ENCODE measurements at regions not wholly inside any gene's neighbourhood (a gene's known extent, or its start where the extent isn't known, plus 50 kb on each side); places are given as distances from the start of the nearest gene placed in this dataset.

DNA sequence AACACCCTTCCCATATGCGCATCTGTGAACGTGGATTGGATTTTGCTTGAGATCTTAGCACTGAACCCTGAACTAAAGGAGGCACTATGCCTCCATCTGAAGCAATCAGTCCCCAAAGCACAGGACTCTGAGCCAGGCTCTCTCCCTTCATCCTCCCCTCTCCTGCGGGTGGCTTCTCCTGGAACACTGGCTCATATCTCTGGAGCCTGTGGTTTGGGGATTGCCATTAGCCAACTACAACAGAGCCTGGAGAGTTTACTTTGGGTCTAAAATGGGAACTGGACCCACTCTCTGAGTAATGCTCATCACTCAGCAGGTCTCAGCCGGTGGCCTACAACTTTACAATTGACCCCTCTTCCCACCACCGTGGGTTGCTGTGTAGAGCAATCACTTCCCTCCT lies 190.8 kb upstream of the HES1 start:
- Mint-ChIP-seq H3K27ac (ENCODE audit: unreplicated experiment) (no peak overlapping the region), H3K4me3 (ENCODE audit: low read depth, unreplicated experiment) (no peak overlapping the region), H3K36me3 (ENCODE audit: insufficient read depth, unreplicated experiment) (no peaks in the 10 kb centered on the region), H3K4me1 (ENCODE audit: low read depth, unreplicated experiment) (peaks cover 42% of the 10 kb centered on the region), H3K9me3 (ENCODE audit: low read depth, unreplicated experiment) (no peaks in the 10 kb centered on the region), H3K27me3 (ENCODE audit: unreplicated experiment) (no peaks in the 10 kb centered on the region)
- intact Hi-C loops (cut with micrococcal nuclease; ENCODE audit: unreplicated experiment), result loop anchor here (5.0 to 10.0 kb wide), 2 partner anchors 73 to 190 kb away; partner anchors contain the start of gene HES1
- TF ChIP-seq, protein P1, sequence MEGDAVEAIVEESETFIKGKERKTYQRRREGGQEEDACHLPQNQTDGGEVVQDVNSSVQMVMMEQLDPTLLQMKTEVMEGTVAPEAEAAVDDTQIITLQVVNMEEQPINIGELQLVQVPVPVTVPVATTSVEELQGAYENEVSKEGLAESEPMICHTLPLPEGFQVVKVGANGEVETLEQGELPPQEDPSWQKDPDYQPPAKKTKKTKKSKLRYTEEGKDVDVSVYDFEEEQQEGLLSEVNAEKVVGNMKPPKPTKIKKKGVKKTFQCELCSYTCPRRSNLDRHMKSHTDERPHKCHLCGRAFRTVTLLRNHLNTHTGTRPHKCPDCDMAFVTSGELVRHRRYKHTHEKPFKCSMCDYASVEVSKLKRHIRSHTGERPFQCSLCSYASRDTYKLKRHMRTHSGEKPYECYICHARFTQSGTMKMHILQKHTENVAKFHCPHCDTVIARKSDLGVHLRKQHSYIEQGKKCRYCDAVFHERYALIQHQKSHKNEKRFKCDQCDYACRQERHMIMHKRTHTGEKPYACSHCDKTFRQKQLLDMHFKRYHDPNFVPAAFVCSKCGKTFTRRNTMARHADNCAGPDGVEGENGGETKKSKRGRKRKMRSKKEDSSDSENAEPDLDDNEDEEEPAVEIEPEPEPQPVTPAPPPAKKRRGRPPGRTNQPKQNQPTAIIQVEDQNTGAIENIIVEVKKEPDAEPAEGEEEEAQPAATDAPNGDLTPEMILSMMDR (IDR thresholded peaks at IDR 0.05; ENCODE audit: unreplicated experiment), result no peak
- no TSS peak for BruUV-seq (replicated peaks)
- CTCF ChIA-PET, result interaction anchor here (0.6 kb wide), 1 partner anchor 162 kb away, joined by 3 read pairs; no protein-coding TSS in a partner anchor
- DNase-seq, result no peak

DNA sequence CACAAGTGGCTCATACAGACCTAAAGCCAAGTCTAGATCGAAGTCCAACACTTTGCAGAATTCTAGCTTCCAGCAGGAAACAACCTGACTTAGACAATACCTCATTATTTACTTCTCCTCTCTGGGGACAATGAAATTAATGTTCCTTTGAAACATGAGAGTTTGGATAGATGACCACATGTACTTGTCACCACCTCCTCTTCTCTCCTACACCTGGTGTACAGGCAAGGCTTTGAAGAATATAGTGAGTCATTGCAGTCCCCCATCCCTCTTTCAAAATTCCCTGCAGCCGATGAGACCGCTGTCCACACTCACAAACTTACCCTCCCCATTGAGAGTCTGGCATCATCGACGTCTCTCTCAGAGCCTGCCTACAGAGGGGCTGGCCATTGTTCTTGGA lies 189.0 kb upstream of the HES1 start:
- TF ChIP-seq, protein P1 (IDR thresholded peaks at IDR 0.05; ENCODE audit: unreplicated experiment), result no peak
- Mint-ChIP-seq H3K36me3 (ENCODE audit: insufficient read depth, unreplicated experiment) (no peaks in the 10 kb centered on the region), H3K9me3 (ENCODE audit: low read depth, unreplicated experiment) (no peaks in the 10 kb centered on the region), H3K27me3 (ENCODE audit: unreplicated experiment) (no peaks in the 10 kb centered on the region), H3K4me1 (ENCODE audit: low read depth, unreplicated experiment) (peaks cover 42% of the 10 kb centered on the region), H3K4me3 (ENCODE audit: low read depth, unreplicated experiment) (no peak overlapping the region), H3K27ac (ENCODE audit: unreplicated experiment) (peak overlapping the region; percentile 52)
- no TSS peak for BruUV-seq (replicated peaks)
- CTCF ChIA-PET, result interaction anchor here (0.5 to 1.7 kb wide), 5 partner anchors 18 to 267 kb away, joined by 3 to 5 read pairs (median 3); no protein-coding TSS in a partner anchor
- intact Hi-C loops (cut with micrococcal nuclease; ENCODE audit: unreplicated experiment), result loop anchor here (1.0 to 10.0 kb wide), 4 partner anchors 75 to 188 kb away; partner anchors contain the start of gene HES1
- DNase-seq, result peak; percentile 72

- no peak for DNase-seq
- CTCF ChIA-PET, result interaction anchor here (0.7 to 1.7 kb wide), 4 partner anchors 22 to 266 kb away, joined by 3 to 5 read pairs (median 3); no protein-coding TSS in a partner anchor
- Mint-ChIP-seq H3K4me1 (ENCODE audit: low read depth, unreplicated experiment) (peaks cover 42% of the 10 kb centered on the region), H3K9me3 (ENCODE audit: low read depth, unreplicated experiment) (no peaks in the 10 kb centered on the region), H3K27me3 (ENCODE audit: unreplicated experiment) (no peaks in the 10 kb centered on the region), H3K27ac (ENCODE audit: unreplicated experiment) (peak overlapping the region; percentile 52), H3K4me3 (ENCODE audit: low read depth, unreplicated experiment) (no peak overlapping the region), H3K36me3 (ENCODE audit: insufficient read depth, unreplicated experiment) (no peaks in the 10 kb centered on the region)
- TF ChIP-seq, protein P1 (IDR thresholded peaks at IDR 0.05; ENCODE audit: unreplicated experiment), result no peak
- BruUV-seq (replicated peaks), result no TSS peak
- intact Hi-C loops (cut with micrococcal nuclease; ENCODE audit: unreplicated experiment), result loop anchor here (2.0 to 10.0 kb wide), 3 partner anchors 75 to 187 kb away; partner anchors contain the start of gene HES1
These were observed 188.4 kb upstream of the HES1 start for GRCh38 chr3:193947596-193947995.

DNA sequence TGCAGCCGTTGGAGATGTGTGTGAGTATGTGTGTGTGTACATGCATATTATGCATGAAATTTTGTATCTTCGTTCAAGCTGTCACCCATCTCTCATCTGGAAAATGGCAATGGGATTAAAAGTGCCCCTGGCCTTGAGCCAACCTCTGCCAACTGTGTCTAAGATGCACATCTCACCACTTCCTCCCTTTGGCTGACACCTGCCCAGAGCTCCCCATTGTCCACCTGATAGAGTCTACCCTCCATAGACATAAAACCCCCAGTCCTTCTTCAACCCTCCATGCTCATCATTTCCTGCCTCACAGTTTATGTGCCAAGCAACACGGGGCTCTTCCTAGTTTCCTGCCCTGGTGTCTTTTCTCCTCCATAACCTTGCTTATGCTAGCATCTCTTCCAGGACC lies 187.5 kb upstream of the HES1 start:
- Mint-ChIP-seq H3K4me3 (ENCODE audit: low read depth, unreplicated experiment) (no peak overlapping the region), H3K9me3 (ENCODE audit: low read depth, unreplicated experiment) (peaks cover 2% of the 10 kb centered on the region), H3K27me3 (ENCODE audit: unreplicated experiment) (no peaks in the 10 kb centered on the region), H3K4me1 (ENCODE audit: low read depth, unreplicated experiment) (peaks cover 42% of the 10 kb centered on the region), H3K36me3 (ENCODE audit: insufficient read depth, unreplicated experiment) (no peaks in the 10 kb centered on the region), H3K27ac (ENCODE audit: unreplicated experiment) (peak overlapping the region; percentile 11)
- CTCF ChIA-PET, result interaction anchor here (0.7 kb wide), 1 partner anchor 21 kb away, joined by 3 read pairs; no protein-coding TSS in a partner anchor
- TF ChIP-seq, protein P1 (IDR thresholded peaks at IDR 0.05; ENCODE audit: unreplicated experiment), result no peak
- no peak for DNase-seq
- intact Hi-C loops (cut with micrococcal nuclease; ENCODE audit: unreplicated experiment), result loop anchor here (5.0 to 10.0 kb wide), 2 partner anchors 76 to 186 kb away; partner anchors contain the start of gene HES1
- no TSS peak for BruUV-seq (replicated peaks)

Data from Calu3 (cell line).